ENCODE measurements at regions not wholly inside any gene's neighbourhood (a gene's known extent, or its start where the extent isn't known, plus 50 kb on each side); places are given as distances from the start of the nearest gene placed in this dataset.

DNA sequence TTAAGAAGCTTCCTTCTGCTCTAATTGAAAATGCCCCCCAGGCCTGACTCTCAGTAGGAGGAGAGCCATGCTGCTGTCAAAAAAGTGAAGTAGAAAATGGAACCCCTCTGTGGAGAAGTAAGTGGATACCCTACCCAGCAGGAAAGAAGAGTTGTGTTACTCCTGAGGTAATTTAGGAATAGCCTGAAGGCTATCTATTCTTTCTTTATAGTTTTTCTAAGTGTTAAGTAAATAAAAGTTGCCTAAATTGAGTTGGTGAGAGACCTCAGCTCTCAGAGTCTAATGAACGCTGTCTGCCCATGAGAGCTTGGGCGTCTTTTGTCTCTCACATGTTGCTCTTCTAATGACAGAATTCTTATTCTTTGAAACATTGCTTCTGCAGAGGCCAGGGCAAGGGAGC lies 116.2 kb downstream of the NSUN3 start:
- no peak for DNase-seq

DNA sequence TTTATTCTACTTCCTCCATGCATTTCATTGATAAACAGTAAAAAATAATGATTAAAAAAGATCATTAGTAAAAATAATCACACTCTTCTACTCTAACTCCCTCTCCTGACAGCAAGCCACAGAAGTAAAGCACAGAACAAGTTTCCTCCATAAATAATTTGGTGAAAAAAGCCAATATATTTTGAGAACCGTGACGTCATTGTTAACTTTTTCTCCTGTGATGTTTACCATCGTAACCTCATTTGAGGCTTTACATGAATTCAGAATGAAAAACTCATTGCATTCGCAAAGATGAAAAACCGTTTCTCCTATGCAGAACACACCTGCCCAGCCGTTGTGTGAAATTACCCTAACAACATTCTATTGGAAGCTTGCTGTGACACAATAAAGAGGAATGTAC lies 120.7 kb downstream of the NSUN3 start:
- no peak for DNase-seq

DNA sequence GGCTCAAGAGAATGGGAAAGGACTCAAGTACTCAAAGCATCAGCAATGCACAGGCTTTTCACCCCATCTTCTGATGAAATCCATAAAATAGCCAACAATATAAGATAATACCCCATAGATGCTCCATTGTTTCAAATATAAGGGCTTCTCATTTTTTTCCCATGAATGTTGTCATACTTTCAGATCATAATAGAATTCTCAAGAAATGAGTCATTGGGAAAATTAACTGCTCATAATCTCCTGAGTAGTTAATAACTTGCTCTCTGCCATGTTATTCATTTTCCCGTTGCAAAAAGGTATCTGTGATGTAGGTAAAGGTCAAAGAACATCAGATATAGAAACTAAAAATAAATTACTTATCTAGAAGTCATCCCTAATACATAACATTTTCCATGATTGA lies 121.9 kb downstream of the NSUN3 start:
- peak; percentile 42 for DNase-seq

DNA sequence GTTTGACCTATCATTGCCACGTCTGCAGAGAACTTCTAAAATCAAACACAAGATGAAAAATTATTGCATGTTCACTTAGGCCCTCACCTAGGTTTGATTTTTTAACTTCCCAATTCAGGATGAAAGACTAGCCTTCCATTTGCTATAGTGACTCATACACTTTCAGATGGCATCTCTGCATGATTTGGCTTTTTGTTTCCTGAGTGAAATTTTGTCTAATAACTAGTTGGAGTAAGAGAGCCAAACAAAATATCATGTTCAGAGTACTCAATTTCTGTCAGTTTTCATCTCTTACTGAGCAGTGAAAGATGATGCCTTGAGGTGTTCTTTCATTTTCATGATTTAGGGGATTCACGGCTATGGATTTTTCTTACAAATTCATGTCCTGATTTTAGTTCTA lies 122.9 kb downstream of the NSUN3 start:
- no peak for DNase-seq

DNA sequence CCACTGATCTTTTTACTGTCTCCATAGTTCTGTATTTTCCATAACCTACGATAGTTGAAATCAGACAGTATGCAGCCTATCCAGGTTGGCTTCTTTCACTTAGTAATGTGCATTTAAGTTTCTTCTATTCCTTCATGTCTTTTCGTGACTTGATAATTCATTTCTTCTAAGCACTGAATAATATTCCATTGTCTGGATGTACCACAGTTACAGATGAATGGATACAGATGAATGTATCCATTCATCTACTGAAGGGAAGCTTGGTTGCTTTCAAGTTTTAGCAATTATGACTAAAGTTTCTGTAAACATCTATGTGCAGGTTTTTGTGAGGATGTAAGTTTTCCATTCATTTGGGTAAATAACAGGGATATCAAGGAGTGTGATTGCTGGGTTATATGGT lies 124.8 kb downstream of the NSUN3 start:
- no peak for DNase-seq

DNA sequence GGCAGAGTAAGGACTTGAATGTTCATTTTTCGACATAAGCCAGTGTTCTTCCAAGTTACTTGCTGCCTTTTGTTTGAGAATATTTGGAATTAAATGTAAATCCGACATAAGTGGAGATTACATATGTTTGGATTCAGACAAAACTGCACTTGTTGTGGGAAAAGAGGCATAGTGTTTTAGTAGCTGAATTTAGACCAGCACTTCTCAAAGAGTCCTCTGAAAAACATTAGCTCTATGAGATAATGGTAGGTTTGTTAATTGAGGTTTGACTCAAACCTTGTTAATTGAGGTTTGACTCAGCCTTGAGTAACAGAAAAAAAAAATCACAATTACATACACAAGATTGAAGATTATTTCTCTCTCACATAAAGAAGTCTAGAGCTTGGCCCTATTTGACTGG lies 132.5 kb downstream of the NSUN3 start:
- DNase-seq = no peak

DNA sequence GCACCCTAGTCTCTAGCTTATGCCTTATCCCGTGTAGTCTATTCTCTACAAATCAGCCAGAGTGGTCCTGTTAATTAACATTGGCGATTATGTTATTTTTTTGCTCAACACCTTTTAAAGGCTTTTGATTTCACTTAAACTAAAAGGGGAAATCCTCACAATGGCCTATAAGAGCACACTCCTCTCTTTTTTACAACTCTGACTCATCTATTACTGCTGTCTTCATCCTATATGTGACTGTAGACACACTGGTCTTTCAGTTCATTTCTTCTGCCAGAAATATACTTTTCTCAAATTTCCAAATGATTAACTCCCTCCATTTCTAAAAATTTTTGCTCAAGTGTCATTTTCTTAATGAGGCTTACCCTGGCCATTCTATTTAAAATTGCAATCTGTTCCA lies 143.4 kb downstream of the NSUN3 start:
- DNase-seq = no peak

DNA sequence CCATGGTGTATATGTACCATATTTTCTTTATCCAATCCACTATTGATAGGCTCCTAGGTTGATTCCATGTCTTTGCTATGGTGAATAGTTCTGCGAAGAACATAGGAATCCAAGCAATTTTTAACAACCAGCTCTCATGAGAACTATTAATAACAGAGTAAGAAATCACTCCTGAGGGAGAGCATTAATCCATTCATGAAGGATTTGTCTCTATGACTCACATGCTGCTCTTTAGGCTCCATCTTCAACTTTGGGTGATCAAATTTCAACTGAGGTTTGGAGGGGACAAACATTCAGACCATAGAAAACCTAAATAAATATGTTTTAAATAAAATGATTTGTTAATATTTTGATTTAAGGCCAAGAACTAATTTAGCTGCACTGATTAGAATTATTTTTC lies 147.4 kb downstream of the NSUN3 start:
- DNase-seq = no peak

DNA sequence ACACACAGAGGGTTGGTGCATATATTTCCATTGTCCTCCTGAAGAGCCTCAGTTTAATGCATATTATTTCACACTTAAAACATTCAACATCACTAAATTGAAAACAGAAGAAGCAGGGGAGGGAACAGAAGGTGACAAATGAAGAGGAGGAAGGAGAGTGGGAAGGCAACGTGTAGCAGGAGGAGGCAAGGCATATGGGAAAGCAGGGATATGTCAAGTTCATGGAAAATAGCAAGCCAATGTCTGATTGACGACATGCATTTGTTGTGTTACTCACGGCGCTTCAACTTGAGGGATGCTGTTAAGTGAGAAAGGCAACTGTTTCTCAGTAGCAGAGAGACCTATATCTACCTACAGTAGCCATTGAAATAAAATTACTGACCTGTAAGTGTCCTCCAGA lies 154.5 kb downstream of the NSUN3 start:
- no peak for DNase-seq

DNA sequence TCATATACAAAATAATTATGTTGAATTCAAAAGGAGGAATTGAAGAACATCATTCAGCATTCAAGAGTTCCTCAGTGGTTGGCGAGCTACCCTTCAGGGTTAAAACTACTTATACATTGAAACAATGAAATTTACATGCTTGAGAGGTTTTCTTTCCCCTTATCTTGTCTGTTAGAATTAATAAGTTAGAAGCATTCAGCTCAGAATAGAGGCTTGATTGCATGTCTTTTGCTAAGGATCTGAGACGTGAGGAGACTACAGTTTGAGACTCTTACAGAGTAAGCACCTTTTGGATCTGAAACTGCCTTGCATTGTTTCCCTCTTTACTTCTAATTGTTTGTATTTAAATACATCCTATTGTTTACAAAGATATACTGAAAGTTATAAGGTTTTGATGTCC lies 157.6 kb downstream of the NSUN3 start:
- DNase-seq = no peak

DNA sequence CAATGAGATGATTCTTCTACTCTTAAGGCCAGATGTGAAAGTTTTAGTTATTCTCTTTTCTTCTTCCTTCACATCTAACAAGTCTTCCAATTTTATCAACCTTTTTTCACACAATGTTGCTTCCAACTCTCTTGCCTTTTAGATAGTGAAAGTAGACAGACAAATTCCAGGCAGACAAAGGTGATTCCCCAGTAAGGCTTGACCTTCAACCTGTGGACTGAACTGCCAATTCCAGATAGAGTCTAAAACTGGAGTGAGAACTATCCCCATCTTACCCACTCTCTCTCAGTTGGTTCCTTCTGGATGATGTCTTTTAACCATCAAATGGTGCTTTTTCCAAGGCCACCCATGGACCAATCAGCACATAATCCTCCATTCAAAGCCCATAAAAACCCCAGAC lies 159.0 kb downstream of the NSUN3 start:
- no peak for DNase-seq

DNA sequence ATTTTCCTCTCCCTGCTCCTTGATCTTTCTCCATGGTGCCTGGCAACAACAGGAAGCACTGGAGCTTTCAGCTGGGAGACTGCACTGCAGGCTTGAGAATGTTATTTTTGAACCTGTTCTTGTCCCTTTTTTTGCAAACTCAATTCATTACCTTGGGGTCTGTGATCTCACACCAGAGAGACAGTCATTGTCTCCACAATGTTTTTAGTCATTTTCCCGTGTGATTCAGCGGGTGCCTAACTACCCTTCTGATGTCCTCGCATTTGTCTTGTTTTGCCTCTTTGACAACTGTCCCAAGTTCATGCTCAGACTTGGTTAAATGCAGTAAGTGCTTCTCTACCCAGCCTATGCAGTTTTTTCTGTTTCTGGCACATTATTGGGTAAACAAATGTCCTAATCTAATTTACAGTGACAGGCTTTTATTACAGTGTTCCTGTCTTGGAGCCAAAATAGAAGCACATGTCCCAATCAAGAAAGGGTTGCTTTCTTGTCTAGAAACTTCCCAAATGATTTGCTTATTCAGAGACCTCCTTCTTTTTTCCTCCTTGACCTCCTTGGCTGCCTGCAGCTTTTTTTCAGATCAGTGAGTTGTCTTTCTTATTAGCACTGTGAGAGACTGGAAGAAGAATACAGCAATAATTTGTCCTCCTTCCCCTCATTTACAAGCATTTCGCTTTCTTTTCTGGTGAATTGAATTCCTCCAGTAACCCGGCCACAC lies 162.4 kb downstream of the NSUN3 start:
- DNase-seq = no peak

DNA sequence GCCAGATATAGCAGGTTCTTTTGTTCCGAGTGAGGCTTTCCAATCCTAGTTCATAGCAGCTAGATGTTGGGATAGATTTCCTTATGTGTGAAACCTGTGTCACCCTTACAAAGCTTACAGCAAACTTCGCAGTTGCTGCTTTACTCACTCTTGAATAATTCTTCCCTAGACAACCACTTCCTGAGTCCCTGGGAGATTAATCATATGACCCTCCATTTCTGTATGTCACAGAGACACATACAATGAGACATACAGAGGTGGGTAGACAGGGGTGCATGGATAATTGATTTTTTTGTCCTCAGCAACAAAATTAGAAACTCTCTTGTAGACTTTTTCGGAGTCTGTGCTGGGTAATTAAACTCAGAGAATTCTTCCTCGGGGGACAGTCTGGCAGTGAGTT lies 163.2 kb downstream of the NSUN3 start:
- DNase-seq = peak; percentile 73

DNA sequence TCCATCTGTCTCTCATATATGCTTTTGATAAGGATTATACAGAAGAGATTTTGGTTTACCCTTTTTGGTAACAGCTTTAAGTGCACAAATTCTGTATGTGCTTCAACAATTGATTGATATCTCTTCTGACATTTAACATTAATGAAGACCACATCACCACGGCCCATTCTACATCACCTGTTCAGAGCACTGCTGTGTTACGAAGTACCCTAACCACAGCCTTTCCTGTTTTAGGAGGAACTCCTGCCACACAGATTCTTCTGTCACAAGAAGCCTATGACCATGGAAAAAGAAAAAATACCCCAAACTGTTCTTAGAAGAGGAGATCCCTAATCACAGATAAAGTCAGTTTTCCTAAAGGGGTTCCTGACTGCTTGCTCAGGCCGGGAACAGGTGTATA lies 170.1 kb downstream of the NSUN3 start:
- no peak for DNase-seq

DNA sequence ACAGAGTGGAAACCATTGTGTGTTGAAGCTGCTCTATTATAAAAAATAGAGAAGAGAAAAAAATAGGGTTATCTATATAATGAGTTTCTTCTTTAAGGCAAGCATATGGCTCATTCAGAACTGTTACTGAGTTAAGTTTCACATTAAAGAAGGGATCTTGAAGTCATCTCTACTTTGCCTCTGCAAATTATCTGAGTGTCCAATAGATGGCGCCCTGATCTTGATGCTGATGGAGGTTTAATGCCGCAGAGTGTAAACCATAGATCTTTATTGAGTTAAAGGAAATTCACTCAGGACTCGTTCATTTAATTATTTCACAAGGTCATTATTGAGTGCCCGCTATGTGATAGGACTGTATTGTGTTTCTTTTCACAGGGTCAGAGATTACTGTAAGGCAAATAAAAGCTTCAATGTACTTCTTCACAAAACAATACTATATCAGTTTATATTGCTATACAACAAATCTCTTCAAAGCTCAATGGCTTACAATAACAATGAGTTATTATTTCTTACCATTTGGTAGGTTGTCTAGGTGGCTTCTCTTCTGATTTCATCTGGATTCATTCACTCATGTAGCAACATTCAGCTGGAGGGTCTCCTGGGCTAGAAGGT lies 171.4 kb downstream of the NSUN3 start:
- peak; percentile 48 for DNase-seq

DNA sequence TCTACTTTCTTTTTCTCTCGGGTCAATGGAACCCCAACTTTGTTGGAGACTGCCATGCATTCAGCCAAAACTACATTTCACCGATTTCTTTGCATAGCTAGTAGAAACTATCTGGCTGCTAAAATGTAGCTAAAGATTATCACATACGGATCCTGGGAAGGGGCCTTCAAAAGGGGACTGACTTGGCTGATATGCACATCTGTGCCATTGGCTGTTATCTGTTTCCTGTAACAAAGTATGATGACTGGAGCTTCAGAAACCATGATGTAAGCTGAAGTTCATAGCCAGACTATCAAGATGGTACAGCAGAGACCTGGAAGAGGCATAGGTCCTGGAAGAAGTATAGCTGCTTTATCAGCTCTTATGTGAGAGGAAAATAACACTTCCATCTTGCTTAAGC lies 179.1 kb downstream of the NSUN3 start:
- DNase-seq = no peak

DNA sequence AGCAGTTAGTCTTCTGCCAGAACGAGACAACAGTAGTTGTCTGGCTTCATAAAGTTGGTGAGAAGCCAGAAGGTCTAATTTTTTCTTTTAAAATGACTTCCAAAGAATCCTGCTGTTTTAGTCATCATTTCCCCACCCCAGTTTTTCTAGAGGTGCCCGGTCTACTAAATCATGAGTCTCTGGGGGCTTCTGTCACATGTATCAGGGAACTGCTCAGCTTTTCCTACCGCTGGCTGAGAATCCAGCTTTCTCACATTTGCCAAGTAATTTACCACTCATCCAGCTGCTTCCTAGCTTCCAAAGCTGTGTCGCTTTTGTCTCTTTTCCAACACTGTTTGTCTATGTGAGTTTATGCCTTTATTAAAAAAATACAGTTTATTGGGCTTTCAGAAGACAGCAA lies 183.3 kb downstream of the NSUN3 start:
- DNase-seq = no peak

DNA sequence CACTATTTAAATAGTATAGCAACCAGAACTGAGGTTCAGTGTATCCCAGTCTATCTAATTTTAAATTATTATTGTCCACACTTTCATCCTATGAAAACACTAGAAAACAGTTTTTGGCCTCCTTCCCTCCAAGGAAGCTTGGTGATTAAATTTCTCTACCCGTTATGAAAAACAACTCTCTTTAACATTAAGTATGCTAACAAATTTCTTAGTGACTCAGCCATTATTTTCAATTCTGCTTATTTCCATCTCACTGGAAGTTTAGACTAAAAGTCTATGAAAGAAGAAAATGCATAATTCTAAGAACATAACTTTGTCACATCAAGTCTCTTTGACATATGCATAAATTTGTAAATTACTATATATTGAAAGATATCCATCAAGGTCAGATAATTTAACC lies 185.2 kb downstream of the NSUN3 start:
- DNase-seq = no peak

DNA sequence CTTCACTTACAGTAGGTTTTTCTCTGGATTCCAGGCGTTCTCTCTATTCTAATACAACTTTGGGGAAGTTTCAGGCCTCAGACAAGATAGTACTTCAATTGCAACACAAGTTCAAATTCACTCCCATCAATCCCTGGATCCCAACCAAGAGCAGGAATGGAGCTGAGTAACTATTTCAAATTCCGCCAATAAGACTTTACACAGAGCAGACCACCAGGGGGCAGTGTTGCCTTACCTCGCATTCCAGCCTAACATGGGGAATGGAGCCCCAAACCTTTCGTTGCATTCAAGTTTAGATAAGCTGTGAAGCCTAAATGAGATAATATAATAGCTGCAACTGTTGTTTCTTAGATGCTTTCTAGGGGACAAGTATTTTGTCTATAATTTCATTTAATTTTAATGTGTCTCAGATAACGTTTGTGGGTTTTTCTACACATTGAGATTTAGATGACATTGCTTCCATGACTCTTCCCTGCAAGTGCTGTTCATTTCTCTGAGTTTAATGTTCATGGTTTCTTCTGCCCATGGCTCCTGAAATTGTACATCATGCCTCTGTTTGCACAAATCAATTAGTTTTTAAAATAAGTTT lies 186.7 kb downstream of the NSUN3 start:
- peak; percentile 28 for DNase-seq

DNA sequence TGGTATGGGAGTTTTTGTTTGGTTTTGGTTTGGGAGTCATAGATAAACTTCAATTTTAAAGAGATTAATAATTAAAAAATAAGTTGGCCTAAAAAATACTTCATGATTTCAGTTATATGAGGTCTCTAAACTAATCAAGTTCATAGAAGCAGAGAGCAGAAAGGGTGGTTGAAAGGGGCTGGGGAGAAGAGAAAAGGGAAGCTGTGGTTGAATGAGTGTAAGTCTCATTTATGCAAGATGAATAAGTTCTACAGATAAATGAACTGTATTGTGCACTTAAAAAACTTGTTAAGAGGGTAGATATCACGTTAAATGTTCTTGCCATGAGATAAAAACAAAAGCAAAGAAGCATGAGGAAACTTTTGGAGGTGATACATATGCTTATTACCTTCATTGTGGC lies 188.7 kb downstream of the NSUN3 start:
- DNase-seq = no peak

DNA sequence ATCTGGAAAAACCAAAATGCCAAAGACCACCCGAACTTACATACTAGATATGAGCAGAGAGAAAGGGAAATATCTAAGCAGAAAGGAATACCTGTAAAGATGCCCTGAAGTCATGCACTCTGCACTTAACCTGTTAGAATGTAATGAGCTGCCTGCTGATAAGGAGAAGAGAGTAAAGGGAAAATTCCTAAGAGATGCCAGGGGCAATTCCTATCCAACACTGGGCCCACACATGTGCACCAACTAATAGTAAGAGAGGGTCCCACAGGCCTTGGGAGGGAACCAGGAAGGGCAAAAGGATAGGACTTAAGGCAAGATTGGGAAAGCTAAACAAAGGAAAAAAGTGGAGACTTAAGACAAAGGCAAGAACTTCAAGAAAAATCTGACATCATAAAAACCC lies 189.5 kb downstream of the NSUN3 start:
- DNase-seq = no peak

DNA sequence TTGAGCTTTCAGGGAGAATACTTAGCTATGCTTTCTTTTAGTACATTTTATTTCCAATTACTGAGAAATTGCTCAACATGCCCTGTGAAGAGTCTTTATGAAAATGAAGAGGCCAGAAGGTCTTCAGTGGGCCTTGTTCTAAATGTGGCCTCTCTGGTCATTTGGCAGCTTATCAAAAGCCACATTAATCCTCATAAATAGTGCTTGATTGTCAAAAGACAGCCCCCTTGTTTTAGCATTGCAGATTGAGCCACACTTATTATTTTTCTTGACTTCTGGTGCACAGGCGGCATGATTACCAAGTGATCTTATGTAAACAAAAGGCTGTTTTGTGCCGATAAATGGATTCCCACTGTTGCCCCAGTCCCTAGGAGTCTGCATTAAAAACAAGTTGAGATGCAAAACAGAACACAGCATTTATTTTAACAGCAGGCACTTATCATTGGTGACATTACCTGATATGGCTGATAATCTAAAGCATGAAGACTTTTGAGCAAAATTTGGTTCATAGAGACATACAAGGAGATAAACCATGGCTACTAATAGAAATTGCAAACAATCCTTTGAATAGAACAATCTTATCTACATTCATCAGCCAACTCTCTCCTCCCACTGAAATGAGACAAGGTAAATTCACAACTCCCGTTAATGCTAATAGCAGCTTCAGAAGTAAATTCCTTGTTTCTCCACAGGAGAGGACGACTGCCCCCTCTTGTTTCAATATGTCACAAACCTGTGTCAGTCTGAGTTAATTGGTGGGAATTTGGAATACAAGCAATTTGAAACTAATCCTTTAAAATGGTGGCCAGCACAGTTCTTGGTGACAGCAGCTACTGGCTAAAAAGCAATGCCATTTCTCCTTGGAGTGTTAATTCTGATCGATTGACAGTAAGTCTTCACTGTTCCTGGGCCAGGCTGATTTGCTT lies 194.3 kb downstream of the NSUN3 start:
- no peak for DNase-seq

DNA sequence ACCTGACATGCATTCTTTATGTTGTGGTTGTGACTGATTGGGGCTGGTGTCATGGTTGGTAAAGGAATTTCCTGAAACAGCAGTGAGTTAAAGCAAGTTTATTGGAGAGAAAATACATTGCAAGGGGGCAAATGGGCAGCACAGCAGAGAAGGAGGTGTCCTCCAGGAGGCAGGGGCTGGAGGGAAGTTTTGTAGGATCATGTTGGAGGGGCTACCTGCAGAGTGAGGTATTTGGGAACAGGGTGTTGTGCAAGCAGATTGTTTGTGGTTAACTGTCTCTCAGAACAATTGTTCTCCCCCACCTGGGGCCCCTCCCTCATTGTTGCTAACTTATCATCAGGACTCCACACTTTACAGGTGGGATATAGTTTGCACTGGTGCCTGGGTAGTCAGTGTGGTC lies 196.0 kb downstream of the NSUN3 start:
- no peak for DNase-seq

DNA sequence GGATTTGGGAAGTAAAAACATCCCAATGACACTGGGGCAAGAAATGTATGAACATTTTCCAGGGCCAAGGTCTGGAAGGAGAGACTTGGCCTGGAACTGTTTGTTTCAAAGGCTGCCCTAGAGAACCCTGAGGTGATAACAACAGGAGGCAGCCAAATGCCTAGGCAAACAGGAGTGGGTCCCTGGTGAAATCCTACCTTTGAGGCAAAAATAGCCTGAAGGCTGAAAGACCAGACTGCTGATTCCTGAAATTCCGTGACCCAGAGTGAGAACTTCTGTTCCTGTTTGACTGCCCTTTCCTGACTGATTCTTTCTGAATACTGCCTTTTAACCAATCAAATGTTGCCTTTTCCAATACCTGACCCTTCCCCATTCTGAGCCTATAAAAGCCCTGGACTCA lies 196.4 kb downstream of the NSUN3 start:
- no peak for DNase-seq
